Ovary (tissue), 3 donors: ENCODE measurements at regions not wholly inside any gene's neighbourhood (a gene's known extent, or its start where the extent isn't known, plus 50 kb on each side); places are given as distances from the start of the nearest gene placed in this dataset.

Source experiments
- EP300 ChIP-seq: sonication (generic); formaldehyde crosslinking; IDR thresholded peaks from one replicate; pipeline ENCODE4 v1.6.1; 2017; ENCODE audit warnings: antibody characterized with exemption
- POLR2A ChIP-seq: fragments of 450-650 bp; IDR thresholded peaks from one replicate; pipeline ENCODE4 v1.6.1; 2017; ENCODE audit warnings: antibody characterized with exemption, mild to moderate bottlenecking, moderate library complexity
- TF ChIP-seq, protein P1 (sequence below), 3 donors: fragments of 450-650 bp in 2 of 3; fragments of 200-600 bp in 1 of 3; IDR thresholded peaks; one replicate each; pipeline versions ENCODE4 v1.5.1 to v1.8.0; 2016 to 2022; ENCODE audit warnings: antibody characterized with exemption in 3 of 3, mild to moderate bottlenecking in 1 of 3
- donor health status: DM: no; HTN: no; CAD: no.

GRCh38 chr4:27366104-27366823 lies 505.6 kb downstream of the STIM2 start:
- TF ChIP-seq, protein P1, sequence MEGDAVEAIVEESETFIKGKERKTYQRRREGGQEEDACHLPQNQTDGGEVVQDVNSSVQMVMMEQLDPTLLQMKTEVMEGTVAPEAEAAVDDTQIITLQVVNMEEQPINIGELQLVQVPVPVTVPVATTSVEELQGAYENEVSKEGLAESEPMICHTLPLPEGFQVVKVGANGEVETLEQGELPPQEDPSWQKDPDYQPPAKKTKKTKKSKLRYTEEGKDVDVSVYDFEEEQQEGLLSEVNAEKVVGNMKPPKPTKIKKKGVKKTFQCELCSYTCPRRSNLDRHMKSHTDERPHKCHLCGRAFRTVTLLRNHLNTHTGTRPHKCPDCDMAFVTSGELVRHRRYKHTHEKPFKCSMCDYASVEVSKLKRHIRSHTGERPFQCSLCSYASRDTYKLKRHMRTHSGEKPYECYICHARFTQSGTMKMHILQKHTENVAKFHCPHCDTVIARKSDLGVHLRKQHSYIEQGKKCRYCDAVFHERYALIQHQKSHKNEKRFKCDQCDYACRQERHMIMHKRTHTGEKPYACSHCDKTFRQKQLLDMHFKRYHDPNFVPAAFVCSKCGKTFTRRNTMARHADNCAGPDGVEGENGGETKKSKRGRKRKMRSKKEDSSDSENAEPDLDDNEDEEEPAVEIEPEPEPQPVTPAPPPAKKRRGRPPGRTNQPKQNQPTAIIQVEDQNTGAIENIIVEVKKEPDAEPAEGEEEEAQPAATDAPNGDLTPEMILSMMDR (IDR thresholded peaks at IDR 0.05): no peak
- TF ChIP-seq POLR2A (no peak), EP300 (no peak)
